SK-N-SH treated with all-trans-retinoic acid at 6 μM for 48 hours (cell line): ENCODE measurements at regions not wholly inside any gene's neighbourhood (a gene's known extent, or its start where the extent isn't known, plus 50 kb on each side); places are given as distances from the start of the nearest gene placed in this dataset.

Experiments
- ATAC-seq: fragments of 200-7000 bp; cut with Tn5 transposase; 3 replicates; pipeline ENCODE4 v1.9.1; 2020; ENCODE audit warnings: mild to moderate bottlenecking, moderate library complexity
- ARNTL ChIP-seq: fragments of 450-650 bp; formaldehyde crosslinking; IDR thresholded peaks from 2 replicates; pipeline ENCODE4 v1.5.0; 2020; ENCODE audit warnings: low read depth, mild to moderate bottlenecking, moderate library complexity, borderline replicate concordance
- BACH2 ChIP-seq: fragments of 250-450 bp; sonication (Bioruptor Pico); IDR thresholded peaks from 2 replicates; pipeline ENCODE4 v1.9.0; 2021; ENCODE audit warnings: mild to moderate bottlenecking, borderline replicate concordance
- CREB5 ChIP-seq: fragments of 250-450 bp; sonication (Bioruptor Pico); IDR thresholded peaks from 2 replicates; pipeline ENCODE4 v1.5.1; 2020; ENCODE audit warnings: low read depth, mild to moderate bottlenecking, moderate library complexity
- CSDC2 ChIP-seq: fragments of 250-450 bp; sonication (Bioruptor Pico); IDR thresholded peaks from 2 replicates; pipeline ENCODE4 v1.5.0; 2020; ENCODE audit warnings: mild to moderate bottlenecking, moderate library complexity
- CSRNP3 ChIP-seq: fragments of 250-450 bp; sonication (Bioruptor Pico); IDR thresholded peaks from 2 replicates; pipeline ENCODE4 v1.5.1; 2021; ENCODE audit warnings: mild to moderate bottlenecking, moderate library complexity
- GLIS3 ChIP-seq: fragments of 250-450 bp; sonication (Bioruptor Pico); IDR thresholded peaks from 2 replicates; pipeline ENCODE4 v1.5.0; 2020; ENCODE audit warnings: mild to moderate bottlenecking, moderate library complexity
- ISL1 ChIP-seq: fragments of 250-450 bp; sonication (Bioruptor Pico); IDR thresholded peaks from 2 replicates; pipeline ENCODE4 v2.1.2; 2022; ENCODE audit warnings: mild to moderate bottlenecking, moderate library complexity
- OSR1 ChIP-seq: fragments of 250-450 bp; sonication (Bioruptor Pico); IDR thresholded peaks from 2 replicates; pipeline ENCODE4 v1.8.0; 2022; ENCODE audit warnings: moderate library complexity, mild to moderate bottlenecking, inconsistent platforms
- PATZ1 ChIP-seq: fragments of 250-450 bp; sonication (Bioruptor Pico); IDR thresholded peaks from 2 replicates; pipeline ENCODE4 v1.8.0; 2020; ENCODE audit warnings: mild to moderate bottlenecking, moderate library complexity, borderline replicate concordance
- PPARA ChIP-seq: fragments of 250-450 bp; sonication (Bioruptor Pico); IDR thresholded peaks from 2 replicates; pipeline ENCODE4 v1.5.0; 2020; ENCODE audit warnings: mild to moderate bottlenecking, borderline replicate concordance
- RARB ChIP-seq: fragments of 250-450 bp; sonication (Bioruptor Pico); IDR thresholded peaks from 2 replicates; pipeline ENCODE4 v1.8.0; 2021; ENCODE audit warnings: mild to moderate bottlenecking, moderate library complexity
- SNAI2 ChIP-seq: fragments of 250-450 bp; sonication (Bioruptor Pico); IDR thresholded peaks from 2 replicates; pipeline ENCODE4 v1.5.0; 2020; ENCODE audit warnings: mild to moderate bottlenecking, moderate library complexity
- TOX ChIP-seq: fragments of 250-450 bp; sonication (Bioruptor Pico); IDR thresholded peaks from 2 replicates; pipeline ENCODE4 v1.8.0; 2021; ENCODE audit warnings: mild to moderate bottlenecking, moderate library complexity, borderline replicate concordance
- ZC3H10 ChIP-seq: fragments of 250-450 bp; sonication (Bioruptor Pico); IDR thresholded peaks from 2 replicates; pipeline ENCODE4 v1.5.1; 2021; ENCODE audit warnings: mild to moderate bottlenecking, moderate library complexity
- ZFP3 ChIP-seq: fragments of 250-450 bp; sonication (Bioruptor Pico); IDR thresholded peaks from 2 replicates; pipeline ENCODE4 v1.5.0; 2020; ENCODE audit warnings: mild to moderate bottlenecking, moderate library complexity
- ZFP30 ChIP-seq: fragments of 450-650 bp; formaldehyde crosslinking; IDR thresholded peaks from 2 replicates; pipeline ENCODE4 v1.5.0; 2022; ENCODE audit warnings: mild to moderate bottlenecking, moderate library complexity
- ZNF565 ChIP-seq: fragments of 450-650 bp; formaldehyde crosslinking; conservative IDR thresholded peaks from 2 replicates; pipeline ENCODE4 v1.5.0; 2020; ENCODE audit warnings: low read depth, mild to moderate bottlenecking, moderate library complexity
- ZNF70 ChIP-seq: fragments of 450-650 bp; formaldehyde crosslinking; IDR thresholded peaks from 2 replicates; pipeline ENCODE4 v1.5.0; 2020; ENCODE audit warnings: mild to moderate bottlenecking, moderate library complexity
- ZNF8 ChIP-seq: fragments of 450-650 bp; formaldehyde crosslinking; IDR thresholded peaks from 2 replicates; pipeline ENCODE4 v1.5.0; 2020; ENCODE audit warnings: mild to moderate bottlenecking, moderate library complexity
- TF ChIP-seq, protein P1 (sequence below): fragments of 250-450 bp; sonication (Bioruptor Pico); IDR thresholded peaks from 2 replicates; pipeline ENCODE4 v1.8.0; 2021; ENCODE audit warnings: low read depth, mild to moderate bottlenecking, moderate library complexity, borderline replicate concordance
- TF ChIP-seq, protein P2 (sequence below): fragments of 250-450 bp; sonication (Bioruptor Pico); IDR thresholded peaks from 2 replicates; pipeline ENCODE4 v1.5.0; 2020; ENCODE audit warnings: mild to moderate bottlenecking, moderate library complexity

DNA sequence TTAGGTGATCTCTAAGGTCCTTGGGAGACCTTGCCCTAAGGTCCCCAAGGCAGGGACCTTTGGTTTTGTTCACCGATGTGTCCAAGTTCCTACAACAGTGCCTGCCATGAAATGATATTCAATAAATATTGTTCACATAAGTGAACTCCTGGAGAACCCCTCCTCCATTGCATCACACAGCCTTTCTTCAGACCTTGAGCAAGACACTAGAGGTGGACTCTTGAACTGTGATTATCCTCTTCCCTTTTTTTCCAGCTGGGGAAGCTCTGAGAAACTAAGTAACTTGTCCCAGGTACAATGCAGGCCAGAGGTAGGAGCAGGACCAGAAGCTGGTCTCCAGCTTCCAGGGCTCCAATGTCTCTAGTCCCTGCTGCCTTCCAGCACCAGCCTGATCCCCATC is 76.6 kb upstream of the LMO1 start:
- no peak for ATAC-seq
- TF ChIP-seq, protein P1, sequence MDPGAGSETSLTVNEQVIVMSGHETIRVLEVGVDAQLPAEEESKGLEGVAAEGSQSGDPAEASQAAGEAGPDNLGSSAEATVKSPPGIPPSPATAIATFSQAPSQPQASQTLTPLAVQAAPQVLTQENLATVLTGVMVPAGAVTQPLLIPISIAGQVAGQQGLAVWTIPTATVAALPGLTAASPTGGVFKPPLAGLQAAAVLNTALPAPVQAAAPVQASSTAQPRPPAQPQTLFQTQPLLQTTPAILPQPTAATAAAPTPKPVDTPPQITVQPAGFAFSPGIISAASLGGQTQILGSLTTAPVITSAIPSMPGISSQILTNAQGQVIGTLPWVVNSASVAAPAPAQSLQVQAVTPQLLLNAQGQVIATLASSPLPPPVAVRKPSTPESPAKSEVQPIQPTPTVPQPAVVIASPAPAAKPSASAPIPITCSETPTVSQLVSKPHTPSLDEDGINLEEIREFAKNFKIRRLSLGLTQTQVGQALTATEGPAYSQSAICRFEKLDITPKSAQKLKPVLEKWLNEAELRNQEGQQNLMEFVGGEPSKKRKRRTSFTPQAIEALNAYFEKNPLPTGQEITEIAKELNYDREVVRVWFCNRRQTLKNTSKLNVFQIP: no peak
- TF ChIP-seq ZNF70 (CRISPR knock-in tag) (no peak), GLIS3 (CRISPR knock-in tag) (no peak), ZNF8 (CRISPR knock-in tag) (no peak), BACH2 (CRISPR knock-in tag) (no peak), ZNF565 (CRISPR knock-in tag) (no peak), CSDC2 (CRISPR knock-in tag) (no peak), PATZ1 (CRISPR knock-in tag) (no peak), PPARA (CRISPR knock-in tag) (no peak), ARNTL (CRISPR knock-in tag) (no peak), ISL1 (CRISPR knock-in tag) (no peak), ZC3H10 (CRISPR knock-in tag) (no peak), SNAI2 (CRISPR knock-in tag) (no peak), ZFP3 (CRISPR knock-in tag) (no peak)

DNA sequence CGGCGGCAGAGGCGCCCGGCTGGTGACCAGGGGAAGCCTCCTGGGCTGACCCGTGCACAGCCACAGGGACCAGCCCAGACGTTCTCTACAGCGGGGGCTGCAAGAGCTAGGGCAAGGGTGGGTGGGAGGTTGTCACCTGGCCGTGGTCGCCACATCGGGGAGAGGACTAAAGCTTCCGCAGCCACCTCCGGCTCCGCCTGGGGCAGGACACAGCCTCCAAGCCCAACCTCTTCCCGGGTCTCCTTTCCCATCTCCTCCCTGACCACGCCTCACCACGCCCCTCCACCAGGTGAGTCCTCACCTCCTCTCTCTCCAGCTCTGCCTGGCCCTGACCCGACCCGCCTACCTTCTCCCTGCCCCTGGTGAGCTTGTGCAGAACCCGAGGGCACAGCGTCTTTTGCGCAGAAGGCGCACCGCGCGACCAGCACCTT is 75.9 kb upstream of the LMO1 start:
- ATAC-seq: no peak

More for the DNA sequence above, 75.9 kb upstream of the LMO1 start:
- TF ChIP-seq ZFP3 (CRISPR knock-in tag) (no peak), ARNTL (CRISPR knock-in tag) (no peak), ISL1 (CRISPR knock-in tag) (no peak), TOX (CRISPR knock-in tag) (no peak), ZNF565 (CRISPR knock-in tag) (no peak), CREB5 (no peak), RARB (CRISPR knock-in tag) (no peak), BACH2 (CRISPR knock-in tag) (no peak), GLIS3 (CRISPR knock-in tag) (no peak), PATZ1 (CRISPR knock-in tag) (no peak), ZNF70 (CRISPR knock-in tag) (no peak), ZFP30 (CRISPR knock-in tag) (no peak), OSR1 (CRISPR knock-in tag) (no peak), CSDC2 (CRISPR knock-in tag) (no peak), CSRNP3 (no peak), ZNF8 (CRISPR knock-in tag) (no peak)
- TF ChIP-seq, protein P1: no peak
- TF ChIP-seq, protein P2, sequence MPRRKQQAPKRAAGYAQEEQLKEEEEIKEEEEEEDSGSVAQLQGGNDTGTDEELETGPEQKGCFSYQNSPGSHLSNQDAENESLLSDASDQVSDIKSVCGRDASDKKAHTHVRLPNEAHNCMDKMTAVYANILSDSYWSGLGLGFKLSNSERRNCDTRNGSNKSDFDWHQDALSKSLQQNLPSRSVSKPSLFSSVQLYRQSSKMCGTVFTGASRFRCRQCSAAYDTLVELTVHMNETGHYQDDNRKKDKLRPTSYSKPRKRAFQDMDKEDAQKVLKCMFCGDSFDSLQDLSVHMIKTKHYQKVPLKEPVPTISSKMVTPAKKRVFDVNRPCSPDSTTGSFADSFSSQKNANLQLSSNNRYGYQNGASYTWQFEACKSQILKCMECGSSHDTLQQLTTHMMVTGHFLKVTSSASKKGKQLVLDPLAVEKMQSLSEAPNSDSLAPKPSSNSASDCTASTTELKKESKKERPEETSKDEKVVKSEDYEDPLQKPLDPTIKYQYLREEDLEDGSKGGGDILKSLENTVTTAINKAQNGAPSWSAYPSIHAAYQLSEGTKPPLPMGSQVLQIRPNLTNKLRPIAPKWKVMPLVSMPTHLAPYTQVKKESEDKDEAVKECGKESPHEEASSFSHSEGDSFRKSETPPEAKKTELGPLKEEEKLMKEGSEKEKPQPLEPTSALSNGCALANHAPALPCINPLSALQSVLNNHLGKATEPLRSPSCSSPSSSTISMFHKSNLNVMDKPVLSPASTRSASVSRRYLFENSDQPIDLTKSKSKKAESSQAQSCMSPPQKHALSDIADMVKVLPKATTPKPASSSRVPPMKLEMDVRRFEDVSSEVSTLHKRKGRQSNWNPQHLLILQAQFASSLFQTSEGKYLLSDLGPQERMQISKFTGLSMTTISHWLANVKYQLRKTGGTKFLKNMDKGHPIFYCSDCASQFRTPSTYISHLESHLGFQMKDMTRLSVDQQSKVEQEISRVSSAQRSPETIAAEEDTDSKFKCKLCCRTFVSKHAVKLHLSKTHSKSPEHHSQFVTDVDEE (CRISPR knock-in tag): no peak
